GM10266 (cell line): ENCODE measurements at regions not wholly inside any gene's neighbourhood (a gene's known extent, or its start where the extent isn't known, plus 50 kb on each side); places are given as distances from the start of the nearest gene placed in this dataset.

ENCODE experiments used
- DNase-seq: peaks from one replicate; pipeline ENCODE4 v3.0.0; 2012; ENCODE audit errors: extremely low spot score
- CTCF ChIP-seq: IDR thresholded peaks from 2 replicates; pipeline ENCODE4 v1.5.1; 2012; ENCODE audit warnings: mild to moderate bottlenecking, low read depth; ENCODE audit not compliant: control insufficient read depth, insufficient read depth; ENCODE audit errors: missing control alignments

DNA sequence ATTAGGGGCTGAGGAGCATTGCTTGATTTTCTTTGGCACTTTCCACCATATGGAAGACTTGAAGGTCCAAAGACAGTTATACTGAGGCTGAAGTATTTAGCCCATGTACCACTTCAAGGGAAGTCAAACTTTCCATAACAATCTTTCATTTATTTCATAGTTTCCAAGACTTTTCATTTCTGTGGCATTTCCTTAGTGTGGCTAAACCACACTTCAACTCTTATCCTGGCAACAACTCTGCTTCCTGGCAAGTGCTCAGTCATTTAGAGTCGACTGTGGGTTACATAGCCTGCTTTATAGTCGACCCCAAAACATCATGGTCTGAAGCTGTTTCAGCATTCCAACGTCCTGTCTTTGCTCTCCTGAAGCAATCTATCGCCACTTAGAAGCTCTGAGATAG lies 343.0 kb upstream of the SEMA3D start:
- TF ChIP-seq CTCF = no peak
- no peak for DNase-seq

DNA sequence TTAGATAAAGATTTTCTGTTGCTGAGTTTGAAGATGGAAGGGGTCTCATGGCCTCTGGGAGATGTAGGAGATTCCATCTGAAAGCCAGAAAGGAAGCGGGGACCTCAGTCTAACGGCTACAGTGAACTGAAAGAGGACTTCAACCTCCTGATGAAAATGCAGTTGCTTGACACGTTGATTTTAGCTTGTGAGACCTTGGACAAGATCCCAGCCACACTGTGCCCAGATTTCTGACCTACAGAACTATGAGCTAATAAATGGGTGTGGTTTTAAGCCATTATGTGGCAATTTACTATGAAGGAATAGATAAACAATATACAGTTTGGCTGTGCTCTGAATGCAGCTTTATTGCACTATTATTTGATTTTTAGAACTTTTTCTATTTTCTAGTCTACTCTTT lies 342.3 kb upstream of the SEMA3D start:
- DNase-seq = no peak
- TF ChIP-seq CTCF = no peak

GRCh38 chr7:85528581-85528980 lies 341.7 kb upstream of the SEMA3D start:
- TF ChIP-seq CTCF = no peak
- no peak for DNase-seq

- no peak for DNase-seq
- TF ChIP-seq CTCF = no peak
Observed at GRCh38 chr7:85525676-85526075, 338.8 kb upstream of the SEMA3D start.

- no peak for DNase-seq
- no peak for TF ChIP-seq CTCF
Observed at GRCh38 chr7:85522070-85522469, 335.2 kb upstream of the SEMA3D start.

DNA sequence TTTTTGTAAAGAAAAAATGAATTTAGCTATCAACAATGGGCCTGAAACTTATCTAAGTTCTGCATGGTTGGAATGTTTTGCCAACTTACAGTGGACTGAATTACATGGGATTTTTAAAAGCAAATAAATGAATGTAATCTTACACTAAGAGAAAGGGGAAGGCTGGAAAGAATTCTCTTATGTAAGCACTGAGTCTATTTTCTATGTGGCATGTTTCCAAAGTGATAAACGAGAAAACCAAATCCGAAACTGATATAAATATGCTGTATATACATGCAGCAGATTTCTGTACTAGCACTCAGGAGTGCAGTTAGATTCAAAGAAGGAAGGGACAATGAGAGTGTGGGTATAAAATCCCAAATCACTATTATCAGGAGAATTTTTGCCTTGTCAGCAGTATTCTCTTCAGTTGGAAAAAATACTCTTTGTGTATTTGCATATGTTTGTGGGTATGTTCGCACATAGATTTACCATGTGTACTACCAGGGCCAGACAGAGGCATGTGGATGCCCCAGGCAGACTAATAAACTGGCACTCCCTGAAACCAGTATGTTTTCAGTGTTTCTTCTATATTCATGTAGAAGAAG lies 334.3 kb upstream of the SEMA3D start:
- no peak for DNase-seq
- TF ChIP-seq CTCF = no peak

DNA sequence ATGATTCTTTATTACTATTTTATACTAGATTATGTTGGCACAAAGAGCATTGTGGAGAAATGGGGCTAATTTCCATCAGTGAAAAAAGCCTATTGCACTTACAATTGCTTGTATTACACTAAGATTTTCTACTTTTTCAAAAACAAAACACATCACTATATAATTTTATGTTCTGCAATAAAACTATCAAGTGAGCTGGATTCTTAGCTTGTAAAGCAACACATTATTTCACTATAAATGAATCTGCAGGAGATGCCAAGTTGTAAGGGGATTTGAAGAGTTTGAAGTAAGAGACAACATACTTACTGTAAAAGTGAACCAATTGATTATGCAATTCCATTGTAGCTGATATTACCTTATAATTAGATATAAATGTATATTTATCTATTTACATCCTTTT lies 333.3 kb upstream of the SEMA3D start:
- TF ChIP-seq CTCF = no peak
- no peak for DNase-seq

DNA sequence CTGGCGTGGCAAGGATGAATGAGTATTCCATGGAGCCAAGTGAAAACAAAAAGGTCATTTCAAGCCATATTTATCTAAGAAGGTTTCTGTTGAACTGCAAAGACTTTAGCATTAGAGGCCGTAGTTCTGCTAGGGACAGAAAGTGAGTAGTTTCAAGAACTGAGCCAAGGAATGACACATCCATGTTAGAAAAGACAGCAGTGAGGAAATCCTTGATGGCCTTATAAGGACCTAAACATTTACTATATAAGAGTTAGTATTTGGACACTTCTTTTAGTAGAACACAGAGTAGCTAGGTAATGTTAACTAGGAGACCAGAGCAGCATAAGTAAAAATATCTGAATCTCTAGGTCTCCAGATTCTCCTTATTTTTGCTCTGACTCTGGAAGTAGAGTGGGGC lies 329.8 kb upstream of the SEMA3D start:
- no peak for DNase-seq
- TF ChIP-seq CTCF = no peak
